Transverse colon (tissue), 4 donors: ENCODE measurements at regions not wholly inside any gene's neighbourhood (a gene's known extent, or its start where the extent isn't known, plus 50 kb on each side); places are given as distances from the start of the nearest gene placed in this dataset.

Experiments used
- DNase-seq: peaks from one replicate; pipeline ENCODE4 v3.0.0-alpha.2; 2019
- H3K27ac ChIP-seq, 4 donors: fragments of 200-600 bp; sonication (generic); 2 replicates each; pipeline ENCODE4 v1.5.1; 2016 to 2018; ENCODE audit warnings: inconsistent platforms in 4 of 4
- H3K27me3 ChIP-seq: fragments of 200-600 bp; sonication (generic); 2 replicates; pipeline ENCODE4 v1.5.1; 2017; ENCODE audit warnings: inconsistent platforms
- H3K36me3 ChIP-seq, 4 donors: fragments of 200-600 bp; sonication (generic); 2 replicates each; pipeline ENCODE4 v1.5.1; 2017 to 2019; ENCODE audit warnings: inconsistent platforms in 4 of 4
- H3K4me1 ChIP-seq, 4 donors: fragments of 200-600 bp; sonication (generic); 2 replicates each; pipeline ENCODE4 v1.5.1; 2017 to 2020; ENCODE audit warnings: inconsistent platforms in 4 of 4
- H3K4me3 ChIP-seq, 4 donors: fragments of 200-600 bp; sonication (generic); 1 replicate in 1 of 4; 2 replicates in 3 of 4; pipeline versions ENCODE4 v1.5.1 to v1.6.1; 2017 to 2019; ENCODE audit warnings: inconsistent platforms in 4 of 4
- H3K9me3 ChIP-seq, 2 donors: fragments of 200-600 bp; sonication (generic); 2 replicates each; pipeline ENCODE4 v1.5.1; 2017 to 2019; ENCODE audit warnings: inconsistent platforms in 2 of 2
- EP300 ChIP-seq: sonication (generic); formaldehyde crosslinking; IDR thresholded peaks from one replicate; pipeline ENCODE4 v1.6.1; 2017; ENCODE audit warnings: antibody characterized with exemption, low read depth
- POLR2A ChIP-seq: fragments of 450-650 bp; IDR thresholded peaks from one replicate; pipeline ENCODE4 v1.6.1; 2016; ENCODE audit warnings: antibody characterized with exemption, mild to moderate bottlenecking, moderate library complexity
- POLR2AphosphoS5 ChIP-seq, 3 donors: sonication (generic); formaldehyde crosslinking; IDR thresholded peaks; one replicate each; pipeline ENCODE4 v1.6.1; 2016; ENCODE audit warnings: antibody characterized with exemption in 3 of 3
- WGBS, 2 donors: methylation state at CpG; one replicate each; pipeline ENCODE4 v1.1.5; 2018; ENCODE audit warnings: low coverage in 1 of 2; 5-methylcytosine and 5-hydroxymethylcytosine counted together
- in situ Hi-C, 4 donors: fragments of 200-750 bp; cut with MboI; loops; one replicate each; pipeline versions ENCODE4 v1.15.0 to v1.15.1; 2017; ENCODE audit warnings: low sequenced_read_pairs in 3 of 4, low pct_ligation_motif_present in 1 of 4, low pct_unique_long_range_greater_than_20kb in 1 of 4
- intact Hi-C: fragments of 100-400 bp; cut with DNase I; formaldehyde crosslinking; loops from one replicate; pipeline ENCODE4 v1.15.1; 2023; ENCODE audit warnings: low total_unique reads
- TF ChIP-seq, protein P1 (sequence below), 5 experiments: fragments of 200-600 bp in 3 of 5; fragments of 450-650 bp in 2 of 5; sonication (generic) in 3 of 5; IDR thresholded peaks; 1 replicate in 2 of 5; 2 replicates in 3 of 5; pipeline ENCODE4 v1.5.1; 2016 to 2017; ENCODE audit warnings: antibody characterized with exemption in 5 of 5, inconsistent platforms in 3 of 5, mild to moderate bottlenecking in 2 of 5, moderate library complexity in 1 of 5

GRCh38 chr1:244957525-244957924 is 93.2 kb upstream of the HNRNPU start:
- DNase-seq: no peak
- intact Hi-C loops: no loop called here
- in situ Hi-C loops: no loop called here

GRCh38 chr1:244957122-244957521 is 92.8 kb upstream of the HNRNPU start:
- in situ Hi-C loops: no loop called here
- WGBS, 2 donors: 89 to 98% methylated on average over 6 of the region's 6 CpGs

More at GRCh38 chr1:244957525-244957924, 93.2 kb upstream of the HNRNPU start:
- TF ChIP-seq POLR2AphosphoS5 (IDR thresholded peaks at IDR 0.05) (no peak), EP300 (no peak), POLR2A (no peak)
- TF ChIP-seq, protein P1, sequence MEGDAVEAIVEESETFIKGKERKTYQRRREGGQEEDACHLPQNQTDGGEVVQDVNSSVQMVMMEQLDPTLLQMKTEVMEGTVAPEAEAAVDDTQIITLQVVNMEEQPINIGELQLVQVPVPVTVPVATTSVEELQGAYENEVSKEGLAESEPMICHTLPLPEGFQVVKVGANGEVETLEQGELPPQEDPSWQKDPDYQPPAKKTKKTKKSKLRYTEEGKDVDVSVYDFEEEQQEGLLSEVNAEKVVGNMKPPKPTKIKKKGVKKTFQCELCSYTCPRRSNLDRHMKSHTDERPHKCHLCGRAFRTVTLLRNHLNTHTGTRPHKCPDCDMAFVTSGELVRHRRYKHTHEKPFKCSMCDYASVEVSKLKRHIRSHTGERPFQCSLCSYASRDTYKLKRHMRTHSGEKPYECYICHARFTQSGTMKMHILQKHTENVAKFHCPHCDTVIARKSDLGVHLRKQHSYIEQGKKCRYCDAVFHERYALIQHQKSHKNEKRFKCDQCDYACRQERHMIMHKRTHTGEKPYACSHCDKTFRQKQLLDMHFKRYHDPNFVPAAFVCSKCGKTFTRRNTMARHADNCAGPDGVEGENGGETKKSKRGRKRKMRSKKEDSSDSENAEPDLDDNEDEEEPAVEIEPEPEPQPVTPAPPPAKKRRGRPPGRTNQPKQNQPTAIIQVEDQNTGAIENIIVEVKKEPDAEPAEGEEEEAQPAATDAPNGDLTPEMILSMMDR (IDR thresholded peaks at IDR 0.05): no peak
- Histone ChIP-seq H3K4me1 (peaks cover 3 to 17% (median 13%) of the 10 kb centered on the region in 4 donors), H3K27ac (no peak overlapping the region), H3K4me3 (no peak overlapping the region), H3K27me3 (no peaks in the 10 kb centered on the region), H3K36me3 (no peaks in the 10 kb centered on the region), H3K9me3 (no peaks in the 10 kb centered on the region)
- 74 to 88% methylated on average over 4 to 6 of the region's 6 CpGs for WGBS, 2 donors

DNA sequence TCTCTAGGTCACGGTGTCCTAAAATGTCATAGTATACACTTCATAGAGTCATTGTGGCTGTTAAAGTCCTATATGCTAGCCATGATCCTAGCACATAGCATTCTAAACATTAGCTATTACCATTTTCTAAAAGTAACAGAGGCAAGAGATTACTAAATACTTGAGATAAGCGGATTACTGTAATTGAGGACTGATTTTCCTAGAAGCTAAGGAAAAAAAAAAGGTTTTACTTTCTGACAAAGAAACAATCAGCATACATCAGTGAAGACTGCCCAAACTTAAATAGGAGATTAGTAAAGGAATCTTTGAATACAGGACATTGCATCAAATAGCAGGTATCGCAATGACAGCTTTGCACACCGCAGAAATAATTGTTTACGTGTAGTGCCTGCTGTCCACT is 91.3 kb upstream of the HNRNPU start:
- 94% methylated on average over 5 of the region's 5 CpGs for WGBS, 2 donors
- in situ Hi-C loops: no loop called here
- no peaks in the 10 kb centered on the region for H3K27me3 ChIP-seq

More at GRCh38 chr1:244957122-244957521, 92.8 kb upstream of the HNRNPU start:
- intact Hi-C loops: no loop called here
- no peak overlapping the region for H3K4me3 ChIP-seq
- DNase-seq: no peak
- no peaks in the 10 kb centered on the region for H3K36me3 ChIP-seq
- peaks cover 3 to 19% (median 13%) of the 10 kb centered on the region in 4 donors for H3K4me1 ChIP-seq
- H3K27ac ChIP-seq: no peak overlapping the region
- TF ChIP-seq POLR2A (no peak), POLR2AphosphoS5 (IDR thresholded peaks at IDR 0.05) (no peak), EP300 (no peak)
- H3K27me3 ChIP-seq: no peaks in the 10 kb centered on the region
- H3K9me3 ChIP-seq: no peaks in the 10 kb centered on the region

GRCh38 chr1:244954359-244954758 is 90.0 kb upstream of the HNRNPU start:
- no peak for DNase-seq
- no peaks in the 10 kb centered on the region for H3K9me3 ChIP-seq
- no peaks in the 10 kb centered on the region for H3K36me3 ChIP-seq
- 10 to 36% methylated on average over 2 of the region's 2 CpGs for WGBS, 2 donors
- H3K27ac ChIP-seq: no peak overlapping the region
- no peak overlapping the region for H3K4me3 ChIP-seq
- no peaks in the 10 kb centered on the region for H3K27me3 ChIP-seq
- H3K4me1 ChIP-seq: peaks cover 3 to 19% (median 13%) of the 10 kb centered on the region in 4 donors
- TF ChIP-seq, protein P1 (IDR thresholded peaks at IDR 0.05): no peak
- TF ChIP-seq POLR2A (no peak), EP300 (no peak), POLR2AphosphoS5 (IDR thresholded peaks at IDR 0.05) (no peak)
- in situ Hi-C loops: no loop called here
- intact Hi-C loops: no loop called here

More for the DNA sequence above, 91.3 kb upstream of the HNRNPU start:
- Histone ChIP-seq H3K27ac (no peak overlapping the region), H3K36me3 (no peaks in the 10 kb centered on the region), H3K4me1 (peaks cover 3 to 19% (median 13%) of the 10 kb centered on the region in 4 donors), H3K4me3 (no peak overlapping the region), H3K9me3 (no peaks in the 10 kb centered on the region)
- no peak for DNase-seq
- intact Hi-C loops: no loop called here
- TF ChIP-seq EP300: no peak
- TF ChIP-seq POLR2AphosphoS5 (IDR thresholded peaks at IDR 0.05): no peak
- TF ChIP-seq, protein P1 (IDR thresholded peaks at IDR 0.05): no peak
- no peak for TF ChIP-seq POLR2A

GRCh38 chr1:244953901-244954300 is 89.6 kb upstream of the HNRNPU start:
- H3K27me3 ChIP-seq: no peaks in the 10 kb centered on the region
- in situ Hi-C loops: no loop called here
- H3K27ac ChIP-seq: peak overlapping the region in 3 of 4 donors; percentile 35 to 67 (median 48)
- no peaks in the 10 kb centered on the region for H3K9me3 ChIP-seq
- TF ChIP-seq EP300 (no peak), POLR2AphosphoS5 (IDR thresholded peaks at IDR 0.05) (no peak), POLR2A (no peak)
- TF ChIP-seq, protein P1 (IDR thresholded peaks at IDR 0.05): no peak
- WGBS, 2 donors: 70 to 80% methylated on average over 4 of the region's 4 CpGs
- H3K4me1 ChIP-seq: peaks cover 3 to 19% (median 13%) of the 10 kb centered on the region in 4 donors
- intact Hi-C loops: no loop called here
- H3K4me3 ChIP-seq: no peak overlapping the region
- H3K36me3 ChIP-seq: no peaks in the 10 kb centered on the region
- no peak for DNase-seq
